Neural crest cell (in vitro differentiated cells): ENCODE measurements at regions not wholly inside any gene's neighbourhood (a gene's known extent, or its start where the extent isn't known, plus 50 kb on each side); places are given as distances from the start of the nearest gene placed in this dataset.

Source experiments
- DNase-seq: peaks from one replicate; pipeline ENCODE4 v3.0.0; 2021; ENCODE audit warnings: low read depth, mixed read lengths, low spot score
- H3K27ac Mint-ChIP-seq: one replicate; pipeline ENCODE4 v1.8.0; 2021; ENCODE audit warnings: mild to moderate bottlenecking, mixed read lengths; ENCODE audit not compliant: unreplicated experiment
- H3K27me3 Mint-ChIP-seq: 2 replicates; pipeline ENCODE4 v1.8.0; 2021; ENCODE audit warnings: low read depth, mild to moderate bottlenecking, mixed read lengths
- H3K36me3 Mint-ChIP-seq: 2 replicates; pipeline ENCODE4 v1.8.0; 2021; ENCODE audit warnings: low read depth, mild to moderate bottlenecking, mixed read lengths
- H3K4me1 Mint-ChIP-seq: 2 replicates; pipeline ENCODE4 v1.8.0; 2021; ENCODE audit warnings: mixed read lengths
- H3K4me3 Mint-ChIP-seq: one replicate; pipeline ENCODE4 v1.8.0; 2021; ENCODE audit warnings: mild to moderate bottlenecking, mixed read lengths
- H3K9me3 Mint-ChIP-seq: 2 replicates; pipeline ENCODE4 v1.8.0; 2021; ENCODE audit warnings: mixed read lengths
- CTCF ChIP-seq: fragments of 200-600 bp; sonication (generic); conservative IDR thresholded peaks from 2 replicates; pipeline ENCODE4 v1.5.0; 2021; ENCODE audit warnings: antibody characterized with exemption, mild to moderate bottlenecking

- no peaks in the 10 kb centered on the region for H3K4me1 Mint-ChIP-seq
- H3K27ac Mint-ChIP-seq: no peak overlapping the region
- TF ChIP-seq CTCF: no peak
- H3K9me3 Mint-ChIP-seq: no peaks in the 10 kb centered on the region
- H3K4me3 Mint-ChIP-seq: no peak overlapping the region
- no peak for DNase-seq
- H3K36me3 Mint-ChIP-seq: no peaks in the 10 kb centered on the region
- no peaks in the 10 kb centered on the region for H3K27me3 Mint-ChIP-seq
Measured at GRCh38 chr4:141409556-141409955, 188.9 kb downstream of the ZNF330 start.

- TF ChIP-seq CTCF: no peak
- H3K4me3 Mint-ChIP-seq: no peak overlapping the region
Measured at GRCh38 chr4:141410839-141411238, 190.1 kb downstream of the ZNF330 start.

GRCh38 chr4:141411936-141412335 lies 191.2 kb downstream of the ZNF330 start:
- TF ChIP-seq CTCF: no peak
- no peaks in the 10 kb centered on the region for H3K4me1 Mint-ChIP-seq
- no peaks in the 10 kb centered on the region for H3K36me3 Mint-ChIP-seq
- no peak overlapping the region for H3K27ac Mint-ChIP-seq
- DNase-seq: no peak
- no peaks in the 10 kb centered on the region for H3K9me3 Mint-ChIP-seq
- no peak overlapping the region for H3K4me3 Mint-ChIP-seq
- no peaks in the 10 kb centered on the region for H3K27me3 Mint-ChIP-seq

More at GRCh38 chr4:141410839-141411238, 190.1 kb downstream of the ZNF330 start:
- H3K27ac Mint-ChIP-seq: no peak overlapping the region
- H3K36me3 Mint-ChIP-seq: no peaks in the 10 kb centered on the region
- DNase-seq: no peak
- H3K9me3 Mint-ChIP-seq: no peaks in the 10 kb centered on the region
- no peaks in the 10 kb centered on the region for H3K4me1 Mint-ChIP-seq
- no peaks in the 10 kb centered on the region for H3K27me3 Mint-ChIP-seq

- no peak overlapping the region for H3K4me3 Mint-ChIP-seq
- H3K9me3 Mint-ChIP-seq: no peaks in the 10 kb centered on the region
- no peaks in the 10 kb centered on the region for H3K27me3 Mint-ChIP-seq
- H3K36me3 Mint-ChIP-seq: no peaks in the 10 kb centered on the region
- H3K4me1 Mint-ChIP-seq: no peaks in the 10 kb centered on the region
- TF ChIP-seq CTCF: no peak
- no peak overlapping the region for H3K27ac Mint-ChIP-seq
- no peak for DNase-seq
Measured at GRCh38 chr4:141413366-141413765, 192.7 kb downstream of the ZNF330 start.

- TF ChIP-seq CTCF: no peak
- Mint-ChIP-seq H3K9me3 (peaks cover 3% of the 10 kb centered on the region), H3K36me3 (no peaks in the 10 kb centered on the region), H3K4me3 (no peak overlapping the region), H3K4me1 (no peaks in the 10 kb centered on the region), H3K27me3 (no peaks in the 10 kb centered on the region), H3K27ac (no peak overlapping the region)
- DNase-seq: no peak
Measured at GRCh38 chr4:141415651-141416050, 195.0 kb downstream of the ZNF330 start.

GRCh38 chr4:141416219-141416618 lies 195.5 kb downstream of the ZNF330 start:
- no peak for TF ChIP-seq CTCF

More at GRCh38 chr4:141416219-141416618, 195.5 kb downstream of the ZNF330 start:
- Mint-ChIP-seq H3K36me3 (peaks cover 4% of the 10 kb centered on the region), H3K27me3 (no peaks in the 10 kb centered on the region), H3K4me1 (no peaks in the 10 kb centered on the region), H3K27ac (no peak overlapping the region), H3K4me3 (no peak overlapping the region), H3K9me3 (peaks cover 3% of the 10 kb centered on the region)
- DNase-seq: no peak
